ENCODE measurements at regions not wholly inside any gene's neighbourhood (a gene's known extent, or its start where the extent isn't known, plus 50 kb on each side); places are given as distances from the start of the nearest gene placed in this dataset.
"Not testable (repeated sequence)": the region's sequence is repeated elsewhere in the genome, so short reads cannot be mapped to it uniquely, and the experiment has no call there.

GRCh38 chrX:45401923-45402322 lies 201.2 kb upstream of the DIPK2B start:
- no peaks in the 10 kb centered on the region for H3K27me3 ChIP-seq
- H3K36me3 ChIP-seq: no peaks in the 10 kb centered on the region
- no peak overlapping the region for H3K27ac ChIP-seq
- TF ChIP-seq POLR2AphosphoS5 (IDR thresholded peaks at IDR 0.05; ENCODE audit: insufficient read depth in 1 of 2, low read depth in 1 of 2) (no peak), POLR2A (IDR thresholded peaks at IDR 0.05) (no peak)
- TF ChIP-seq, protein P1, sequence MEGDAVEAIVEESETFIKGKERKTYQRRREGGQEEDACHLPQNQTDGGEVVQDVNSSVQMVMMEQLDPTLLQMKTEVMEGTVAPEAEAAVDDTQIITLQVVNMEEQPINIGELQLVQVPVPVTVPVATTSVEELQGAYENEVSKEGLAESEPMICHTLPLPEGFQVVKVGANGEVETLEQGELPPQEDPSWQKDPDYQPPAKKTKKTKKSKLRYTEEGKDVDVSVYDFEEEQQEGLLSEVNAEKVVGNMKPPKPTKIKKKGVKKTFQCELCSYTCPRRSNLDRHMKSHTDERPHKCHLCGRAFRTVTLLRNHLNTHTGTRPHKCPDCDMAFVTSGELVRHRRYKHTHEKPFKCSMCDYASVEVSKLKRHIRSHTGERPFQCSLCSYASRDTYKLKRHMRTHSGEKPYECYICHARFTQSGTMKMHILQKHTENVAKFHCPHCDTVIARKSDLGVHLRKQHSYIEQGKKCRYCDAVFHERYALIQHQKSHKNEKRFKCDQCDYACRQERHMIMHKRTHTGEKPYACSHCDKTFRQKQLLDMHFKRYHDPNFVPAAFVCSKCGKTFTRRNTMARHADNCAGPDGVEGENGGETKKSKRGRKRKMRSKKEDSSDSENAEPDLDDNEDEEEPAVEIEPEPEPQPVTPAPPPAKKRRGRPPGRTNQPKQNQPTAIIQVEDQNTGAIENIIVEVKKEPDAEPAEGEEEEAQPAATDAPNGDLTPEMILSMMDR (IDR thresholded peaks at IDR 0.05): no peak
- H3K4me1 ChIP-seq: no peaks in the 10 kb centered on the region
- no peak for DNase-seq (ENCODE audit: extremely low spot score in 2 of 2)
- intact Hi-C loops (cut with DNase I): no loop called here
- H3K4me3 ChIP-seq: no peak overlapping the region
- H3K9me3 ChIP-seq: no peaks in the 10 kb centered on the region

DNA sequence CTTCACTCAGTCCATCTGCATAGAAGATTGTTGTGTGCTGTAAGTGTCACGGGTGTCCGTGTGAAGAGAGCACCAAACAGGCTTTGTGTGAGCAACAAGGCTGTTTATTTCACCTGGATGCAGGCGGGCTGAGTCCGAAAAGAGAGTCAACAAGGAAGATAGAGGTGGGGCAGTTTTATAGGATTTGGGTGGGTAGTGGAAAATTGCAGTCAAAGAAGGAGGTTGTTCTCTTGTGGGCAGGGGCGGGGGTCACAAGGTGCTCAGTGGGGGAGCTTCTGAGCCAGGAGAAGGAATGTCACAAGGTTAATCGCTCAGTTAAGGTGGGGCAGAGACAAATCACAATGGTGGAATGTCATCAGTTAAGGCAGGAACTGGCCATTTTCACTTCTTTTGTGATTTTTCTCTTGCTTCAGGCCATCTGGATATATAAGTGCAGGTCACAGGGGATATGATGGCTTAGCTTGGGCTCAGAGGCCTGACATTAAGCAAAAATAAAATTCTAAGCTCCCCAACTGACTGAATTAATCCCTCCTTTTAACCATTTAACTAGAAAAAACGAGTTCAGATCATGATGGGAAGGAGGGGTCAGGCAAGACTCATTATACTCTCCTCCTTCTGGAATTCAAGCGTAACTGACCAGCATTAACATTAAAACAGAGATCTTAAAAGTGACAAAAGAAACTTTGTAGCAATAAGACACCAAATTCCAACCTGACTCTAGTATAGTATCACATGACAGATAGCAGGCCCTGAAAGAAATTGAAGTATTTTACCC lies 200.5 kb upstream of the DIPK2B start:
- H3K4me3 ChIP-seq; DNase-seq (ENCODE audit: extremely low spot score in 2 of 2); H3K27ac ChIP-seq; H3K9me3 ChIP-seq; H3K27me3 ChIP-seq; H3K4me1 ChIP-seq; H3K36me3 ChIP-seq; intact Hi-C loops (cut with DNase I): not testable (repeated sequence)

DNA sequence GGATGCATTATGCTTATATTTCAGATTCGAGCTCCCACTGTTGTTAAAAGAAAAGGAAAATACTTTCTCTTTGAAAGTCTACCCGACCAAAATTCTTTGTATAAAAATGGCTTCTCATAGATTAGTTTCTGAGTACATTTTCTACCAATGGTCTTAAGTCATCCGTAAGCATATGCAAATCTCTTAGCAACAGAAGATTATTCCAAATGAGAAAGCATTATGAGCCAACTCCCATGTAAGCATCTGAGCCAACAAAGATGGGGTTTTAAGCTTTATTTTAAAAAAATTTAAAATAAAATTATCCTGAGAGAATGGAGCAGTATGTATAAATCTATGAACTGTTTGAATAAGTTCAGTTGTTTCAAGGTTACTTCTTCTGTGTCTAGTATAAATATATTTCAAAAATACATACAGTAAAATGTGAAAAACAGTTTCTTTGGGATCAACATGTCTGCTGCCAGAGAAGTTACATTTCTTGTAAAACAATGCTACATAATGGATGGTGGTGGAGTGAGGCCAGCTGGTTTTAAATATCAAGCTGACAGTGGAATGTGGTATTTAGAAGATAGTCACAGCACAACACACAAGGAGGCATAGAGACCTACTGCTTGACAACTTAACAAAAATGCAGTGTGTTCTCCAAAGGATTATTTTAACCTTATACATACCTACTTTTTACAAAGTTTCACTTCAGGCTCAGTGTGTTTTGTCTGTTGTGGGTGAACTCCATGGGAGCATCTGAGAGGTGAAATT lies 199.5 kb upstream of the DIPK2B start:
- Histone ChIP-seq H3K27me3 (no peaks in the 10 kb centered on the region), H3K4me3 (no peak overlapping the region), H3K36me3 (no peaks in the 10 kb centered on the region), H3K9me3 (no peaks in the 10 kb centered on the region), H3K4me1 (no peaks in the 10 kb centered on the region), H3K27ac (no peak overlapping the region)
- TF ChIP-seq, protein P1 (IDR thresholded peaks at IDR 0.05): no peak
- TF ChIP-seq POLR2AphosphoS5 (IDR thresholded peaks at IDR 0.05; ENCODE audit: insufficient read depth in 1 of 2, low read depth in 1 of 2): no peak
- TF ChIP-seq POLR2A (IDR thresholded peaks at IDR 0.05): no peak
- no peak for DNase-seq (ENCODE audit: extremely low spot score in 2 of 2)
- intact Hi-C loops (cut with DNase I): no loop called here

DNA sequence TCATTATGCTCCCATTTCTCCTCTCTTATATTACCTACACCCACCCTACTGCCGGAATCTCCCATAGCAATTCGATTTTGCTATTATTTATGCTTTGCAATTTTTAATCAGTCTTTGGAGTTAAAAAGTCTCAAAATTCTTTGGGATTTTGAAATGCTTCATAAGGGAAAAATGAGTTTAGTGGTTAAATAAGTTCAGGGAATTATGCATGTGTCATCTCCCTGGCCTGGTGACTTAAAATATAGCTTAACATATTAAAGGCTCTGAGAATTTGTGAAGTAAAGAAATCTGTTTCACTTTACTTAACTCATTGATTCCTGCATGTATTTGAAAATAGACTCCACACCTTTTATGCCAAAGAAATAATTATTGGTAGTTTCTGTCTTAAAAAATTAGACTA lies 185.1 kb upstream of the DIPK2B start:
- no peak for TF ChIP-seq POLR2AphosphoS5 (IDR thresholded peaks at IDR 0.05; ENCODE audit: insufficient read depth in 1 of 2, low read depth in 1 of 2)
- TF ChIP-seq, protein P1 (IDR thresholded peaks at IDR 0.05): no peak
- no peak for TF ChIP-seq POLR2A (IDR thresholded peaks at IDR 0.05)
- H3K9me3 ChIP-seq: no peaks in the 10 kb centered on the region
- no peak overlapping the region for H3K4me3 ChIP-seq
- intact Hi-C loops (cut with DNase I): no loop called here
- no peaks in the 10 kb centered on the region for H3K27me3 ChIP-seq
- no peak for DNase-seq (ENCODE audit: extremely low spot score in 2 of 2)
- no peaks in the 10 kb centered on the region for H3K36me3 ChIP-seq
- H3K27ac ChIP-seq: no peak overlapping the region
- no peaks in the 10 kb centered on the region for H3K4me1 ChIP-seq

DNA sequence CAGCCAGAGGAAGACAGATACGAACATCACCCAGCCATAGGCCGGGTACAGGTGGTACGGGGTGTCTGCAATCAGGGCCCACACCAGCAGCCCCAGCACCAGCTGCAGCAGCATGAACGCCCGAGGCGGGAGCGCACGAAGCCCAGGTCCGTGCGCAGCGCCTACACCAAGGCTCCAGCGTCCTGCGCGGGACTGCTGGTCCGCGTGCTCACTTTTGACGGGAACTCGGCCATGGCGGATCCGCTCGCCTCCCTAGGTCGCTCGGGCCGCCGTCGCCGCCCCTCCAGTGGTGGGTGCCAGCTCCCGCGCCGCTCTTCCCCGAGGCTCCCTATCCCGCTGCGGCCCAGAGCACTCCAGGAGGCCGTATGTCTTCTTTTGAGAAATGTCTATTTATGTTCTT lies 181.2 kb upstream of the DIPK2B start:
- intact Hi-C loops (cut with DNase I): no loop called here
- Histone ChIP-seq H3K4me1 (no peaks in the 10 kb centered on the region), H3K27me3 (no peaks in the 10 kb centered on the region), H3K27ac (no peak overlapping the region), H3K9me3 (no peaks in the 10 kb centered on the region), H3K36me3 (no peaks in the 10 kb centered on the region), H3K4me3 (no peak overlapping the region)
- DNase-seq (ENCODE audit: extremely low spot score in 2 of 2): no peak
- TF ChIP-seq POLR2AphosphoS5 (IDR thresholded peaks at IDR 0.05; ENCODE audit: insufficient read depth in 1 of 2, low read depth in 1 of 2) (no peak), POLR2A (IDR thresholded peaks at IDR 0.05) (no peak)
- TF ChIP-seq, protein P1 (IDR thresholded peaks at IDR 0.05): no peak
